ENCODE measurements at regions not wholly inside any gene's neighbourhood (a gene's known extent, or its start where the extent isn't known, plus 50 kb on each side); places are given as distances from the start of the nearest gene placed in this dataset.

- no peak for DNase-seq
These were observed 1192.8 kb upstream of the CADM2 start for GRCh38 chr3:83765956-83766355.

GRCh38 chr3:83769791-83770663 is 1188.8 kb upstream of the CADM2 start:
- DNase-seq: no peak

- DNase-seq: no peak
These were observed 1188.0 kb upstream of the CADM2 start for GRCh38 chr3:83770664-83771402.

- DNase-seq: no peak
These were observed 1156.0 kb upstream of the CADM2 start for GRCh38 chr3:83802801-83803200.

GRCh38 chr3:83807511-83807910 is 1151.3 kb upstream of the CADM2 start:
- DNase-seq: no peak

GRCh38 chr3:83813176-83813575 is 1145.6 kb upstream of the CADM2 start:
- no peak for DNase-seq

GRCh38 chr3:83816653-83817052 is 1142.1 kb upstream of the CADM2 start:
- no peak for DNase-seq

GRCh38 chr3:83821506-83821905 is 1137.3 kb upstream of the CADM2 start:
- DNase-seq: no peak

GRCh38 chr3:83823095-83823494 is 1135.7 kb upstream of the CADM2 start:
- no peak for DNase-seq

GRCh38 chr3:83835040-83835439 is 1123.7 kb upstream of the CADM2 start:
- no peak for DNase-seq

- no peak for DNase-seq
These were observed 1116.3 kb upstream of the CADM2 start for GRCh38 chr3:83842511-83842910.

GRCh38 chr3:83843716-83844115 is 1115.1 kb upstream of the CADM2 start:
- DNase-seq: no peak

- DNase-seq: no peak
These were observed 1109.6 kb upstream of the CADM2 start for GRCh38 chr3:83849106-83849730.

- no peak for DNase-seq
These were observed 1095.4 kb upstream of the CADM2 start for GRCh38 chr3:83863380-83863779.

GRCh38 chr3:83868909-83869567 is 1089.8 kb upstream of the CADM2 start:
- no peak for DNase-seq

GRCh38 chr3:83873550-83873949 is 1085.2 kb upstream of the CADM2 start:
- DNase-seq: no peak

- DNase-seq: no peak
These were observed 1080.9 kb upstream of the CADM2 start for GRCh38 chr3:83877910-83878309.

- DNase-seq: no peak
These were observed 1076.1 kb upstream of the CADM2 start for GRCh38 chr3:83882701-83883100.

- DNase-seq: no peak
These were observed 1068.6 kb upstream of the CADM2 start for GRCh38 chr3:83890039-83890762.

GRCh38 chr3:83890763-83891135 is 1068.0 kb upstream of the CADM2 start:
- DNase-seq: no peak

- no peak for DNase-seq
These were observed 1064.6 kb upstream of the CADM2 start for GRCh38 chr3:83894223-83894622.

GRCh38 chr3:83895892-83896291 is 1062.9 kb upstream of the CADM2 start:
- no peak for DNase-seq

Data from NCI-H1694 (cell line).